ENCODE measurements at regions not wholly inside any gene's neighbourhood (a gene's known extent, or its start where the extent isn't known, plus 50 kb on each side); places are given as distances from the start of the nearest gene placed in this dataset.

DNA sequence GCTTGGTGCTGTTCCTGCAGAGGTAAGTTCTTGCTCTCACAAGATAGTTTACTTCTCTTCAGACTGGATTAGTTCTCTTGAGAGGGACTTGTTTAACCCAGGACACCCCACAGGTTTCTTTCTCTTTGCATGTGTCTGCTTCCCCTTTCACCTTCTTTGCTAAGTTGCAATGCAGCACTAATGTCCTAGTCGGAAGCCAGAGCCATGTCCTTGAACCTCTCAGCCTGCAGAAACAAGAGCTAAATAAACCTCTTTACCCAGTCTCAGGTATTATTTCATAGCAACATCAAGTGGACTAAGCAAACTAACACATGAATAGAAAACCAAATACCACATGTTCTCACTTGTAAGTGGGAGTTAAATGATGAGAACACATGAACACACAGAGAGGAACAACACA lies 915.2 kb downstream of the NSUN3 start:
- H3K36me3 Mint-ChIP-seq (ENCODE audit: low read depth): no peaks in the 10 kb centered on the region
- no peak for DNase-seq
- no peak overlapping the region for H3K4me3 Mint-ChIP-seq
- peaks cover 10% of the 10 kb centered on the region for H3K9me3 Mint-ChIP-seq
- no peaks in the 10 kb centered on the region for H3K27me3 Mint-ChIP-seq
- CTCF ChIA-PET: no interaction called here
- H3K4me1 Mint-ChIP-seq: no peaks in the 10 kb centered on the region
- no peak overlapping the region for H3K27ac Mint-ChIP-seq
- POLR2A ChIA-PET: no interaction called here

DNA sequence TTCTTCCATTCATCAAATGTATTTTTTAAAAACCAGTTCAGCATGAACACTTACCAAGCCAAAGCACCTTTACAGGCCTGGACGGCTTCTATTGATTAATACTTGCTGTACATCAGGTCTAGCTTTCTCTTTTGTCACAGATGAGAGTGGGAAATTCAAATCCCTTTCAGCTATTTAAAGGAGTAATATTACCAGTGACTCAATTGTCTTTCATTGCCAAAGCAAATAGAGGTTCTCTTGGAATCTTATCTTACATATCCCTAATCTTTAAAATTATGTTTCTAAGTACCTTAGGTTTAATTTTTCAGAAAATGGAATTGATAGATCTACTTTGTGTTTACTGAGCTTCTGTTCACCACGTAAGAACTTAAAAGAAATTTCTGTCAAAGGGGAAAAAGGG lies 922.9 kb downstream of the NSUN3 start:
- ChIA-PET POLR2A (no interaction called here), CTCF (interaction anchor here (0.6 kb wide), 1 partner anchor 466 kb away, joined by 3 read pairs; no protein-coding TSS in a partner anchor)
- no peak overlapping the region for H3K27ac Mint-ChIP-seq
- H3K9me3 Mint-ChIP-seq: peaks cover 3% of the 10 kb centered on the region
- no peaks in the 10 kb centered on the region for H3K27me3 Mint-ChIP-seq
- DNase-seq: no peak
- no peaks in the 10 kb centered on the region for H3K36me3 Mint-ChIP-seq (ENCODE audit: low read depth)
- no peaks in the 10 kb centered on the region for H3K4me1 Mint-ChIP-seq
- H3K4me3 Mint-ChIP-seq: no peak overlapping the region

- H3K9me3 Mint-ChIP-seq: peaks cover 2% of the 10 kb centered on the region
- POLR2A ChIA-PET: no interaction called here
- no peak overlapping the region for H3K27ac Mint-ChIP-seq
- H3K36me3 Mint-ChIP-seq (ENCODE audit: low read depth): no peaks in the 10 kb centered on the region
- no peak for DNase-seq
- CTCF ChIA-PET: no interaction called here
- no peak overlapping the region for H3K4me3 Mint-ChIP-seq
- no peaks in the 10 kb centered on the region for H3K27me3 Mint-ChIP-seq
- H3K4me1 Mint-ChIP-seq: no peaks in the 10 kb centered on the region
Measured at GRCh38 chr3:94990952-94991705, 928.3 kb downstream of the NSUN3 start.

DNA sequence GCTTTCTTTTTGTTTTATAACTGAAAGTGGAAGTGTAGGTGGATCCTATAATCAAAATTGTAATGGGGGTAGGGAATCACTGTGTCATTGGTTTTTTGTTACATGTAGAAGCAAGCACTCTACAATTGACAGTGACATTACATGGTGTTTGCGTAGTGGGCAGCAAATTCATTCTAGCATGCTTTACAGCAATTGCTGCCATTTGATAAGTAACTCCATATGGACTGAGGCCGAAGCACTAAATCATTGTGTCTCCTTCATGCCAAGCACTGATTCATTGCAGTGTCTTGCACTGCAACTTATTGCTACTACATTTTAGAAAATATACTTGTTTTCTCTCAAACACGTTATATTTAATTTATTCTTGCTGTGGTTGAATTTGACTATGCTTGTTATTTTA lies 933.9 kb downstream of the NSUN3 start:
- Mint-ChIP-seq H3K36me3 (ENCODE audit: low read depth) (no peaks in the 10 kb centered on the region), H3K9me3 (peaks cover 2% of the 10 kb centered on the region), H3K27me3 (no peaks in the 10 kb centered on the region), H3K4me1 (no peaks in the 10 kb centered on the region), H3K4me3 (no peak overlapping the region), H3K27ac (no peak overlapping the region)
- ChIA-PET POLR2A (no interaction called here), CTCF (no interaction called here)
- DNase-seq: no peak

GRCh38 chr3:95002438-95003046 lies 939.7 kb downstream of the NSUN3 start:
- Mint-ChIP-seq H3K36me3 (ENCODE audit: low read depth) (no peaks in the 10 kb centered on the region), H3K27me3 (no peaks in the 10 kb centered on the region), H3K27ac (no peak overlapping the region), H3K4me3 (no peak overlapping the region), H3K4me1 (no peaks in the 10 kb centered on the region), H3K9me3 (no peaks in the 10 kb centered on the region)
- POLR2A ChIA-PET: no interaction called here
- DNase-seq: no peak
- CTCF ChIA-PET: no interaction called here

DNA sequence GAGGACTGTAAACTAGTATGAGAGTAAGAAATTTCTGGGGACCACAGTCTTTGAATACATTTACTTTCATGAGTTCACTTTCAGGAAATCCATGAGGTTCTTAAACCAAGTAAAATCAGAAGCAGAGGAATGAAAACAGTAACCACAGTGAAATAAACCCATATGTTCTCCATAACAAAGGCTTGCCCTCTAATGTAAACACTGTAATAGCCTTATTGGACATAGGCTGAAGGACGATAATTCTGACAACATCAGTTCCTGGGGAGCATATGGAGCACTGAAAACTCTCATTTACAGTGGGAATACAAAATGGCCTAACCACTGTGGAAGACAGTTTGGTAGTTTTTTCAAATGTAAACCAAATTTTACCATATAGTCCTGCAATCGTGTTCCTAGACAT lies 965.8 kb downstream of the NSUN3 start:
- ChIA-PET POLR2A (no interaction called here), CTCF (no interaction called here)

GRCh38 chr3:95029644-95030043 lies 966.8 kb downstream of the NSUN3 start:
- ChIA-PET CTCF (no interaction called here), POLR2A (no interaction called here)
- no peaks in the 10 kb centered on the region for H3K9me3 Mint-ChIP-seq
- H3K27ac Mint-ChIP-seq: no peak overlapping the region
- no peaks in the 10 kb centered on the region for H3K36me3 Mint-ChIP-seq (ENCODE audit: low read depth)
- no peaks in the 10 kb centered on the region for H3K4me1 Mint-ChIP-seq
- no peak overlapping the region for H3K4me3 Mint-ChIP-seq
- DNase-seq: no peak
- no peaks in the 10 kb centered on the region for H3K27me3 Mint-ChIP-seq

More for the DNA sequence above, 965.8 kb downstream of the NSUN3 start:
- Mint-ChIP-seq H3K9me3 (no peaks in the 10 kb centered on the region), H3K4me1 (no peaks in the 10 kb centered on the region), H3K36me3 (ENCODE audit: low read depth) (no peaks in the 10 kb centered on the region), H3K27me3 (no peaks in the 10 kb centered on the region), H3K27ac (no peak overlapping the region), H3K4me3 (no peak overlapping the region)
- no peak for DNase-seq

DNA sequence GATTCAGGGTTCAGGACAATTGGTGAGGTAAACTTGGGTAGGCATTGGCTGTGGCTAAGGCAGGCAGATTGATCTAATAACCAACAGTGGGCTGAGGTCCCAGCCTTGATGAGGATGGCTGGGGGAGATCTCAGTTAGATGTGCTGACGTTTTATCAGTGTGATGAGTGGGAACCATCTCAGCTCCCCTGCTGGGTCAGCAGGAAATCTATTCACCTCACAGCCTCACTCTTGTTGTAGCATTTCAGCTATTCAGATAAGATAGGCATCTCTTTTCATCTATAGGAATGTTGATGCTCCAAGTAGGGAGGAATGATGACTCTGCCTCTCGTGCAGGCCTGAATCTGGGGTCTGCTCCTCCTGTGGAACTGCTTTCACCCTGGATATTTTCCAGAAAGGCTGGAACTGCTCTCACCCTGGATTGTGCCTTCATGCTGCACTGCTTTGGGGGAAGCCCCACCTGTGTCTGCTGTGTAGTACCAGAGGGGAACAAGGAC lies 973.7 kb downstream of the NSUN3 start:
- Mint-ChIP-seq H3K9me3 (peaks cover 6% of the 10 kb centered on the region), H3K27ac (no peak overlapping the region), H3K4me3 (no peak overlapping the region), H3K27me3 (no peaks in the 10 kb centered on the region), H3K36me3 (ENCODE audit: low read depth) (no peaks in the 10 kb centered on the region), H3K4me1 (no peaks in the 10 kb centered on the region)
- ChIA-PET CTCF (no interaction called here), POLR2A (no interaction called here)
- no peak for DNase-seq

DNA sequence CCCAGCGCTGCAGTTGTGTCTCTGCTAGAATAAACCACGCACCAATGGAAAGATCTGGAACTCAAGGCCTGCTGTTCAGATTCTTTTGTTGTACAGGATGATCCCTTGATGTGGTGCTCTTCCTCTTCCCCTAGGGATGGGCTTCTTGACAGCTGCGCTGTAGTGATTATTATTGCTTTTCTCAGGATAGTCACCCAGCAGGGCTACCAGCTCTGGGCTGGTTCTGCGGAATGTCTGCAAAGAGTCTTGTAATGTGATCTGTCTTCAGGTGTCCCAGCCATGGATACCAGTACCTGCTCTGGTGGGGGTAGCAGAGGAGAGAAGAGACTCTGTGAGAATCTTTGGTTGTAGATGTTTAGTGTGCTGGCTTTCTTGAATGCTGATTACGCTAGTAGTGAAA lies 974.2 kb downstream of the NSUN3 start:
- CTCF ChIA-PET: no interaction called here

GRCh38 chr3:95037927-95038326 lies 975.1 kb downstream of the NSUN3 start:
- H3K9me3 Mint-ChIP-seq: peaks cover 6% of the 10 kb centered on the region
- ChIA-PET POLR2A (no interaction called here), CTCF (no interaction called here)
- H3K27me3 Mint-ChIP-seq: no peaks in the 10 kb centered on the region
- H3K4me3 Mint-ChIP-seq: no peak overlapping the region
- no peak for DNase-seq
- no peaks in the 10 kb centered on the region for H3K4me1 Mint-ChIP-seq
- H3K27ac Mint-ChIP-seq: no peak overlapping the region
- H3K36me3 Mint-ChIP-seq (ENCODE audit: low read depth): no peaks in the 10 kb centered on the region

More for the DNA sequence above, 974.2 kb downstream of the NSUN3 start:
- Mint-ChIP-seq H3K27ac (no peak overlapping the region), H3K9me3 (peaks cover 6% of the 10 kb centered on the region), H3K27me3 (no peaks in the 10 kb centered on the region), H3K4me3 (no peak overlapping the region), H3K36me3 (ENCODE audit: low read depth) (no peaks in the 10 kb centered on the region), H3K4me1 (no peaks in the 10 kb centered on the region)
- DNase-seq: no peak
- POLR2A ChIA-PET: no interaction called here

DNA sequence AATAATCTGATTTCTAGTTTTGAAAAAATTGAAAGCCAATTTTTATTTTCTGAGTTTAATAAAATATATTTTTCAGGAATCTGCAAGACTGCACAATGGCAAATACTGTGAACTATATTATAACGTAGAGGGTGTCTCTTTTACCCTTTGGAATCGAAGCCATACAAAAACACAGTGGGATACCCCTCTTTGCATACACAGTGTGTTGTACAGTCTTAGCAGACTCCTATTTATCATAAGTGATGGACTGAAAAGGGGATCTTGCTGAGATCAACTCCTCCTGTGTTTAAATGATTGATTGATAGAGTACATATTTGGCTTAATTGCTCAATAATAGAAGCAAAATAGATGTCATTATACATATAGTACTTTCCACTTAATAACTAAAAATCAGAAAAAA lies 981.2 kb downstream of the NSUN3 start:
- DNase-seq: no peak
- H3K4me3 Mint-ChIP-seq: no peak overlapping the region
- H3K36me3 Mint-ChIP-seq (ENCODE audit: low read depth): no peaks in the 10 kb centered on the region
- ChIA-PET POLR2A (no interaction called here), CTCF (no interaction called here)
- no peaks in the 10 kb centered on the region for H3K9me3 Mint-ChIP-seq
- H3K27ac Mint-ChIP-seq: no peak overlapping the region
- no peaks in the 10 kb centered on the region for H3K27me3 Mint-ChIP-seq
- no peaks in the 10 kb centered on the region for H3K4me1 Mint-ChIP-seq

DNA sequence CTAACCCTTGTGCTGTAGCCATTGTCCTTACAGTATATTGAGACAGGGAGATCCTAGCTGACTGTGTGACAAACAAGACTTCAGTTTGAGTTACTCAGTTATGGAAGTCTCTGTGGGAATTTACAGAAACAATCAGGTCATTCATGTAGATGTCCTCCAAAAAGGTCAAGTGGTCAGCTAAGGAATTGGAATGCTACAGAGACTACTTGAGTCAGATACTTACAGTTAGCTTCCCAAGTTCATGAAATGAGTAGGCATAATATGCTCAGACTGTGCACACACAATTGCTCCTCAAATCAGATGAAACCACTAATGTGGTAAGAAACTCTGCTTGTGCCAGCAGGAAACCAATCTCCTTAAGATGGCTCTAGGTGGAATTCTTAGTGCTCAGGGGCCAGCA lies 985.7 kb downstream of the NSUN3 start:
- CTCF ChIA-PET: no interaction called here
- Mint-ChIP-seq H3K27me3 (no peaks in the 10 kb centered on the region), H3K27ac (no peak overlapping the region)

DNA sequence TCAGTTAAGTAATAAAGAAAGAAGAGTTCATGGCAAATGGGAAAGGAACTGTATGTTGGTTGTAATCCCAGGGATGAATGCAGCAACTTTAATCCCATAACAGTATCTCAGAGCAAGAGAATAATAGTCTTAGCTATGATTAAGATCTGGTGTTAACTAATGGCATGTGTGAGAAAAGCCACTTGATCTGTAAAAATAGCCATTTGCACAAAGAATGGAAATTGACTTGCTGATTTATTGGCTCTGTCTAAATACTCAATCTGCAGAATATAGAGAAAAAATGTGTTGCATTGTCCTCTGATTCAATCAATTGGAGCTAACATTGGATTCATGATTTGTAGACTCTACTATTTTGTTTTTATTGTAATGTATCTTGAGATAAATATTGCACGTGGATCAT lies 987.0 kb downstream of the NSUN3 start:
- CTCF ChIA-PET: no interaction called here
- Mint-ChIP-seq H3K27ac (no peak overlapping the region), H3K4me3 (no peak overlapping the region)

More for the DNA sequence above, 985.7 kb downstream of the NSUN3 start:
- Mint-ChIP-seq H3K4me3 (no peak overlapping the region), H3K4me1 (no peaks in the 10 kb centered on the region), H3K36me3 (ENCODE audit: low read depth) (no peaks in the 10 kb centered on the region), H3K9me3 (no peaks in the 10 kb centered on the region)
- POLR2A ChIA-PET: no interaction called here
- no peak for DNase-seq

DNA sequence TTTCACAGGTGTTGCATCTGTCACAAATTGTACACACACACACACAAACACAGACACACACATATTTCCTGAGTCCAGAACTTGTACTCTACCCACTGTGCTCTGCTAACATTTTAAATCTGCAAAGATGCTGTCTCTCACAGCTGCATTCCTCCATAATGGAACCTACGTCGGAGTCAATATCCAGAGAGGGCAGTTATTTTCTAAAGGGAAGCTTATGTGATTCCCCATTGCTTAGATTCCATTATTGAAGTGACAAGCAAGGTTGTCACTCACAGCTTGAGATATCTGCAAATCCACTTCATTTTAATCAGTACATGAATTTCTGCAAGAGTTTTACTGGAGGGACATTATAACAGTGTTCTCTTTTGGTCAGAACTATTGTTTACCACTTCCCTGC lies 992.4 kb downstream of the NSUN3 start:
- DNase-seq: no peak
- no peaks in the 10 kb centered on the region for H3K36me3 Mint-ChIP-seq (ENCODE audit: low read depth)
- ChIA-PET CTCF (no interaction called here), POLR2A (no interaction called here)
- no peaks in the 10 kb centered on the region for H3K9me3 Mint-ChIP-seq
- no peak overlapping the region for H3K4me3 Mint-ChIP-seq
- no peak overlapping the region for H3K27ac Mint-ChIP-seq
- H3K4me1 Mint-ChIP-seq: no peaks in the 10 kb centered on the region
- no peaks in the 10 kb centered on the region for H3K27me3 Mint-ChIP-seq

More for the DNA sequence above, 987.0 kb downstream of the NSUN3 start:
- no peak for DNase-seq
- no peaks in the 10 kb centered on the region for H3K9me3 Mint-ChIP-seq
- POLR2A ChIA-PET: no interaction called here
- H3K36me3 Mint-ChIP-seq (ENCODE audit: low read depth): no peaks in the 10 kb centered on the region
- H3K4me1 Mint-ChIP-seq: no peaks in the 10 kb centered on the region
- H3K27me3 Mint-ChIP-seq: no peaks in the 10 kb centered on the region

Data from activated CD4-positive, alpha-beta T cell treated with anti-CD3 and anti-CD28 coated beads, Interleukin-2, amount 10 ng/mL, durations not matched to agents 7 days and 5 days (primary cell).